Fibroblast of lung (primary cell): ENCODE measurements at regions not wholly inside any gene's neighbourhood (a gene's known extent, or its start where the extent isn't known, plus 50 kb on each side); places are given as distances from the start of the nearest gene placed in this dataset.

Experiments
- CTCF ChIP-seq, 2 donors: IDR thresholded peaks in 1 of 2; conservative IDR thresholded peaks in 1 of 2; 1 replicate in 1 of 2; 2 replicates in 1 of 2; pipeline ENCODE4 v1.5.1; 2011 to 2012; ENCODE audit warnings: low read length in 2 of 2, control low read depth in 1 of 2, inconsistent platforms in 1 of 2, low read depth in 1 of 2, mild to moderate bottlenecking in 1 of 2
- EZH2 ChIP-seq: IDR thresholded peaks from 2 replicates; pipeline ENCODE4 v1.5.1; 2012; ENCODE audit warnings: low read length, control low read depth, mild to moderate bottlenecking; ENCODE audit errors: missing control alignments

GRCh38 chr12:100715976-100716944, 78.3 kb upstream of the ANO4 start:
- TF ChIP-seq CTCF (conservative IDR thresholded peaks at IDR 0.05 in 1 of 2, IDR thresholded peaks at IDR 0.05 in 1 of 2; ENCODE audit: low read depth in 1 of 2, low read length in 2 of 2) (no peak), EZH2 (peak; percentile 19)
